T-cell (primary cell): ENCODE measurements at regions not wholly inside any gene's neighbourhood (a gene's known extent, or its start where the extent isn't known, plus 50 kb on each side); places are given as distances from the start of the nearest gene placed in this dataset.
"Not testable (repeated sequence)": the region's sequence is repeated elsewhere in the genome, so short reads cannot be mapped to it uniquely, and the experiment has no call there.

Experiments
- ATAC-seq, 4 experiments: fragments of 200-7000 bp in 3 of 4; fragments of 150-1000 bp in 1 of 4; cut with Tn5 transposase; replicated peaks in 1 of 4; 1 replicate in 3 of 4; 2 replicates in 1 of 4; pipeline ENCODE4 v1.10.0; 2021; ENCODE audit warnings: moderate library complexity in 3 of 4, mild to moderate bottlenecking in 2 of 4, moderate number of reproducible peaks in 1 of 4
- CTCF ChIA-PET, 2 donors: fragments of 300-600 bp; sonication (Branson Sonifier 250); formaldehyde crosslinking; loops; one replicate each; lab custom pipeline; 2022; ENCODE audit warnings: antibody characterized with exemption in 2 of 2; lab: Charles Lee
- POLR2A ChIA-PET, 2 donors: fragments of 300-600 bp; sonication (Branson Sonifier 250); formaldehyde crosslinking; loops; one replicate each; lab custom pipeline; 2022; ENCODE audit warnings: antibody characterized with exemption in 2 of 2; lab: Charles Lee
- DNase-seq, 35 experiments: peaks; one replicate each; pipeline versions ENCODE4 v3.0.0 to v3.0.0-alpha.2; 2013 to 2023
- H3K27ac ChIP-seq: one replicate; pipeline ENCODE4 v1.5.1; 2013; ENCODE audit warnings: low read length
- H3K27me3 ChIP-seq, 2 experiments: replicated peaks in 1 of 2; 1 replicate in 1 of 2; 2 replicates in 1 of 2; pipeline versions ENCODE4 v1.6.1 to v1.7.0; 2013; ENCODE audit warnings: low read length in 1 of 2, mixed read lengths in 1 of 2; ENCODE audit not compliant: control insufficient read depth in 2 of 2, insufficient read depth in 2 of 2; ENCODE audit errors: extremely low read depth in 1 of 2
- H3K36me3 ChIP-seq, 2 donors: 1 replicate in 1 of 2; 2 replicates in 1 of 2; pipeline versions ENCODE4 v1.6.1 to v1.7.0; 2013; ENCODE audit warnings: low read length in 1 of 2; ENCODE audit not compliant: control insufficient read depth in 2 of 2, insufficient read depth in 1 of 2; ENCODE audit errors: extremely low read depth in 1 of 2
- H3K4me1 ChIP-seq, 2 experiments: 1 replicate in 1 of 2; 2 replicates in 1 of 2; pipeline versions ENCODE4 v1.6.1 to v1.7.0; 2013; ENCODE audit warnings: low read length in 2 of 2, mixed read lengths in 1 of 2; ENCODE audit not compliant: insufficient read depth in 2 of 2, control insufficient read depth in 1 of 2; ENCODE audit errors: extremely low read depth in 1 of 2
- H3K4me3 ChIP-seq, 2 donors: 1 replicate in 1 of 2; 2 replicates in 1 of 2; pipeline versions ENCODE4 v1.5.1 to v1.7.0; 2013; ENCODE audit warnings: mild to moderate bottlenecking in 2 of 2, low read length in 1 of 2, moderate library complexity in 1 of 2; ENCODE audit not compliant: control insufficient read depth in 1 of 2; ENCODE audit errors: extremely low read depth in 1 of 2
- H3K9me3 ChIP-seq: 2 replicates; pipeline ENCODE4 v1.7.0; 2013
- H3K27ac Mint-ChIP-seq, 2 donors: one replicate each; pipeline ENCODE4 v1.8.0; 2020 to 2021; ENCODE audit warnings: mild to moderate bottlenecking in 2 of 2, mixed read lengths in 2 of 2
- H3K27me3 Mint-ChIP-seq, 2 donors: one replicate each; pipeline ENCODE4 v1.8.0; 2021 to 2022; ENCODE audit warnings: mixed read lengths in 2 of 2
- H3K36me3 Mint-ChIP-seq: one replicate; pipeline ENCODE4 v1.8.0; 2021; ENCODE audit warnings: mixed read lengths
- H3K4me1 Mint-ChIP-seq, 3 donors: one replicate each; pipeline ENCODE4 v1.8.0; 2020 to 2022; ENCODE audit warnings: mixed read lengths in 3 of 3, mild to moderate bottlenecking in 1 of 3
- H3K4me3 Mint-ChIP-seq, 3 donors: one replicate each; pipeline ENCODE4 v1.8.0; 2020 to 2022; ENCODE audit warnings: mild to moderate bottlenecking in 3 of 3, mixed read lengths in 3 of 3, moderate library complexity in 3 of 3
- H3K9me3 Mint-ChIP-seq, 3 donors: one replicate each; pipeline ENCODE4 v1.8.0; 2020 to 2022; ENCODE audit warnings: mixed read lengths in 3 of 3
- WGBS: methylation state at CpG from one replicate; pipeline ENCODE4 v1.1.5; 2013; ENCODE audit warnings: missing lambda C conversion rate; ENCODE audit not compliant: insufficient coverage; 5-methylcytosine and 5-hydroxymethylcytosine counted together

DNA sequence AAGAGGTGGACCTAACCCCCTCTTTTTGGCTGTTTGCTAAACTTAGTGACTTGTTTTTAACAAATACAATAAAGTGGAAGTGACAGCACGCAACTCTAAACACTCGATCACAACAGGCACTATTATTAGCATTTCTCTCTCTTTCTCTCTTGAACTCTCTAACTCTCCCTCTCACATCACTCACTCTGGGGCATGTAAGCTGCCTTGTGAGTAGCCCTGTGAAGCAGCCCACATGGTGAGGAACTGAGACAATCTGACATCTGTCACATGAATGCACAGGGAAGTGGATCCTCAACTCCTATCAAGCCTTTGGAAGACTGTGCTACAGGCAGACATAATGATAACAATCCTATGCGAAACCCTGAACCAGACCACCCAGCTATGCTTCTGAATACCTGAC is 609.0 kb upstream of the CNTN5 start:
- Histone ChIP-seq H3K9me3 (no peaks in the 10 kb centered on the region), H3K36me3 (no peaks in the 10 kb centered on the region), H3K27me3 (no peaks in the 10 kb centered on the region), H3K27ac (no peak overlapping the region), H3K4me3 (no peak overlapping the region), H3K4me1 (no peaks in the 10 kb centered on the region)
- Mint-ChIP-seq H3K27me3 (no peaks in the 10 kb centered on the region), H3K9me3 (peaks cover 3 to 12% (median 3%) of the 10 kb centered on the region in 3 donors), H3K36me3 (no peaks in the 10 kb centered on the region), H3K4me3 (no peak overlapping the region), H3K4me1 (no peaks in the 10 kb centered on the region), H3K27ac (no peak overlapping the region)
- ChIA-PET CTCF (no interaction called here), POLR2A (no interaction called here)
- DNase-seq (no peak), ATAC-seq (no peak)
- 100% methylated on average over 2 of the region's 3 CpGs for WGBS

DNA sequence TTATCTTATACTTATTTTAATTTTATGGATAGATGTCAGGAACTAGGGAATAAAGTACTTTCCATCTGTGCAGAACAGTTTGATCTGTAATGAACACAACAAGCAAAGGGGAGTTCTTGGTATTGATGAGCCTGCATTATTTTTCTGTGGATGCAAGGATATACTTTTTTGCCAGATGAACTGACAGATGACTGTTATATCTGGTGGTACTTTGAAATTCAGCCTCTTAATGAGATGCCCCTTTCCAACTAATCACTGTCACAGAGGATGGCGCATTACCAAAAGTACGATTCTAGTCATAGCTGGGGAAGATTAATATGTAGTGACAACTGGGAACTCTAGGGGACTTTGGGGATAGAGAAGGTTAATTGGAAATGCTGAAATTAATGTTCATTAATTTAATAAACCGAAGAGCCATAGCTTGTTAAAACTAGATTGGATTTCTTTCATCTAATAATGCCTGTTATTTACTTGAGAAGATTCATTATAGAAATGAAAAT is 603.4 kb upstream of the CNTN5 start:
- Histone ChIP-seq H3K4me3 (no peak overlapping the region), H3K4me1 (no peaks in the 10 kb centered on the region), H3K9me3 (no peaks in the 10 kb centered on the region), H3K27ac (no peak overlapping the region), H3K27me3 (no peaks in the 10 kb centered on the region), H3K36me3 (no peaks in the 10 kb centered on the region)
- WGBS = no CpG with 5 or more reads among the region's 3 CpGs
- Mint-ChIP-seq H3K36me3 (no peaks in the 10 kb centered on the region), H3K27ac (no peak overlapping the region), H3K9me3 (peaks cover 8 to 12% (median 9%) of the 10 kb centered on the region in 3 donors), H3K4me3 (no peak overlapping the region), H3K27me3 (no peaks in the 10 kb centered on the region), H3K4me1 (no peaks in the 10 kb centered on the region)
- ATAC-seq (no peak), DNase-seq (no peak)
- ChIA-PET POLR2A (interaction anchor here in 1 of 2 donors (0.5 kb wide), 1 partner anchor 1927 kb away, joined by 3 read pairs; no protein-coding TSS in a partner anchor), CTCF (no interaction called here)

DNA sequence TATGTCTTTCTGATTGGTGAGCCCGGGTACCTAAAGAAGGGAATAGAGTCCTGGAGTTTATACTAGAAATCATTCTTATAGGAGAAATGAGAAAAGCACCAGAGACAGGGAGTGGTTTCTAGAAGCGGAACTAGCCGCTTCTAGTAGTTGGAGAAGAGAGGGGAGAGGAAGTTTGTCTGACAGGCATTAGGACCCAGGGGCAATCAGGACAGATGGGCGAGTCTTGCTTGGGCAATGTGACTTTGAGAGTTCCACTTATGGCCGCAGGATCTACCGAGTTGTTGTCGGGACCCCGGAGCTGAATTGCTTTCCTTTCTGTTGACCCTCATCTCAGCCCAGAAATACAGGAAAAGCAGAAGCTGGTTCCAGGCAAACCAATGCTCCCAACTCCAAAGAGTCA is 596.8 kb upstream of the CNTN5 start:
- no peak for DNase-seq
- H3K27ac ChIP-seq = no peak overlapping the region
- POLR2A ChIA-PET = no interaction called here
- no peaks in the 10 kb centered on the region for H3K4me1 ChIP-seq
- no peaks in the 10 kb centered on the region for H3K27me3 ChIP-seq
- H3K9me3 Mint-ChIP-seq = peaks cover 10 to 29% (median 16%) of the 10 kb centered on the region in 3 donors
- WGBS = 90% methylated on average over 8 of the region's 8 CpGs
- no peaks in the 10 kb centered on the region for H3K27me3 Mint-ChIP-seq
- H3K4me3 ChIP-seq = no peak overlapping the region
- no peaks in the 10 kb centered on the region for H3K4me1 Mint-ChIP-seq
- H3K36me3 Mint-ChIP-seq = no peaks in the 10 kb centered on the region
- no peaks in the 10 kb centered on the region for H3K36me3 ChIP-seq
- ATAC-seq = no peak
- CTCF ChIA-PET = no interaction called here
- H3K27ac Mint-ChIP-seq = no peak overlapping the region
- H3K4me3 Mint-ChIP-seq = no peak overlapping the region
- no peaks in the 10 kb centered on the region for H3K9me3 ChIP-seq

DNA sequence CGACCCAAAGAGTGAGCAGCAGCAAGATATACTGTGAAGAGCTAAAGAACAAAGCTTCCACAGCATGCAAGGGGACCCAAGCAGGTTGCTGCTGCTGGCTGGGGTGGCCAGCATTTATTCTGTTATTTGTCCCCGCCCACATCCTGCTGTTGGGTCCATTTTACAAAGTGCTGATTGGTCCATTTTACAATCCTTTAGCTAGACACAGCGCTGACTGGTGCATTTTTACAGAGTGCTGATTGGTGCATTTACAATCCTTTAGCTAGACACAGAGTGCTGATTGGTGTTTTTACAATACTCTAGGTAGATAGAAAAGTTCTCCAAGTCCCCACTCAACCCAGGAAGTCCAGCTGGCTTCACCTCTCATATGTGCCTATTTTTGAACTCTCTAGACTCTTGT is 596.0 kb upstream of the CNTN5 start:
- H3K36me3 Mint-ChIP-seq, H3K27ac ChIP-seq, H3K27me3 Mint-ChIP-seq, H3K27me3 ChIP-seq, H3K4me1 ChIP-seq, DNase-seq, H3K9me3 ChIP-seq, POLR2A ChIA-PET, CTCF ChIA-PET, H3K4me3 Mint-ChIP-seq, H3K4me1 Mint-ChIP-seq, H3K27ac Mint-ChIP-seq, H3K4me3 ChIP-seq, ATAC-seq, H3K36me3 ChIP-seq: not testable (repeated sequence)
- peaks cover 16 to 29% (median 18%) of the 10 kb centered on the region in 3 donors for H3K9me3 Mint-ChIP-seq
- WGBS = 90% methylated on average over 2 of the region's 3 CpGs

DNA sequence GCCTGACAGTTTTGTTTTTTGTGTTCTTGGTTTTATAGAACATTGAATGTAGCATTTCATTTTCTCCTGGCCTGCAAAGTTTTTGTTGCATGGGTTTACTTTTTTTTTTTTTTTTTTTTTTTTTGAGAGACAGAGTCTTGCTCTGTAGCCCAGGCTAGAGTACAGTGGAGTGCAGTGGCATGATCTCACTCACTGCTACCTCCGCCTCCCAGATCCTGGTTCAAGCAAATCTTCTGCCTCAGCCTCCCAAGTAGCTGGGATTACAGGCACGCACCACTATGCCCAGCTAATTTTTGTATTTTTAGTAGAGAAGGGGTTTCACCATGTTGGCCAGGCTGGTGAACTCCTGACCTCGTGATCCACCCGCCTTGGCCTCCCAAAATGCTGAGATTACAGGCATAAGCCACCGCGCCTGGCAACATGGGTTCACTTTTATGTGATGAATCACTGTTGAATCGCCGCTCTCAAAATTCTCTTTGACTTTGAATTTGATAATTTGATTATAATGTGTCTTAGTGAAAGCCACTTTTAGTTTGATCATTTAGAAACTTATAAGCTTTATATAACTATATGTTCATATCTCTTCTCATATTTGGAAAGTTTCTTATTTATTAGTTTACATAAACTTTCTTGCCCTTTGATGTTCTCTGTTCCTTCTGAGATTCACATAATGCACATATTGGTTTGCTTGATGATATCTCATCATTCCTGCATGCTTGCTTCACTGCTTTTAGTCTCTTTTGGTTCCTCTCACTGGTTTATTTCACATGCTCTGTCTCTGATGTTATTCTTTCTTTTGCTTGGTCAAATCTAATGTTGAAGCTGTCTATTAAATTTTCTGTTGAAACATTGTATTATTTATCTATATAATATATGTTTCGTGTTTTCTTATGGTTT is 589.0 kb upstream of the CNTN5 start:
- WGBS = no CpG with 5 or more reads among the region's 9 CpGs
- no peaks in the 10 kb centered on the region for H3K4me1 ChIP-seq
- Mint-ChIP-seq H3K36me3 (no peaks in the 10 kb centered on the region), H3K9me3 (peaks cover 19 to 39% (median 29%) of the 10 kb centered on the region in 3 donors), H3K27me3 (no peaks in the 10 kb centered on the region), H3K4me1 (no peaks in the 10 kb centered on the region), H3K4me3 (no peak overlapping the region), H3K27ac (no peak overlapping the region)
- ATAC-seq (no peak), DNase-seq (no peak)
- no peaks in the 10 kb centered on the region for H3K36me3 ChIP-seq
- CTCF ChIA-PET = no interaction called here
- no peak overlapping the region for H3K27ac ChIP-seq
- H3K27me3 ChIP-seq = no peaks in the 10 kb centered on the region
- POLR2A ChIA-PET = no interaction called here
- H3K4me3 ChIP-seq = no peak overlapping the region
- no peaks in the 10 kb centered on the region for H3K9me3 ChIP-seq

DNA sequence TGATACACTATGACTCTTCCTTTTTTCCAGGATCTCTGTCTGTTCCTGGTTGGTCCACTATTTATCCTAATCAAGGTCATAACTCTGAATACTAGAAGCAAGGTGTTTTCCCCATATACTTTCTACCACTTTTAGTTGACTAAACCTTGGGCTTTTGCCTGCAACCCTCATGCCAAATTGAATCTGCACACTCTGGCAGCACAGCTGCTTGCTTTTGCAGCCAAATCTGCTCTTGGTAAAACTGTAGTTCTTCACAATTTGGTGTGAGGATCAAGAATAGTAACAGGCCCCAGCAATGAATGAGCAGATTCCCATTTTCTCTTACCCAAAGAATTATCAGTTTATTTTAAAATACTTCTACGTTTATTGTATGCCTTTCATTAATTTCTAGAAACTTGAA is 586.5 kb upstream of the CNTN5 start:
- H3K36me3 Mint-ChIP-seq = no peaks in the 10 kb centered on the region
- CTCF ChIA-PET = no interaction called here
- H3K4me1 Mint-ChIP-seq = no peaks in the 10 kb centered on the region
- H3K27me3 Mint-ChIP-seq = no peaks in the 10 kb centered on the region
- no peak overlapping the region for H3K27ac ChIP-seq
- WGBS = no CpG with 5 or more reads among the region's 1 CpG
- H3K4me1 ChIP-seq = no peaks in the 10 kb centered on the region
- no peaks in the 10 kb centered on the region for H3K36me3 ChIP-seq
- H3K4me3 ChIP-seq = no peak overlapping the region
- no peaks in the 10 kb centered on the region for H3K27me3 ChIP-seq
- no peak overlapping the region for H3K27ac Mint-ChIP-seq
- H3K9me3 ChIP-seq = no peaks in the 10 kb centered on the region
- ATAC-seq (no peak), DNase-seq (no peak)
- peaks cover 16 to 32% (median 27%) of the 10 kb centered on the region in 3 donors for H3K9me3 Mint-ChIP-seq
- POLR2A ChIA-PET = no interaction called here
- no peak overlapping the region for H3K4me3 Mint-ChIP-seq
